ENCODE measurements at regions not wholly inside any gene's neighbourhood (a gene's known extent, or its start where the extent isn't known, plus 50 kb on each side); places are given as distances from the start of the nearest gene placed in this dataset.
"Not testable (repeated sequence)": the region's sequence is repeated elsewhere in the genome, so short reads cannot be mapped to it uniquely, and the experiment has no call there.

- Mint-ChIP-seq H3K36me3 (ENCODE audit: low read depth) (no peaks in the 10 kb centered on the region), H3K27ac (no peak overlapping the region), H3K9me3 (no peaks in the 10 kb centered on the region), H3K27me3 (ENCODE audit: insufficient read depth) (no peaks in the 10 kb centered on the region; the same call in 1 of the 2 replicates), H3K4me1 (ENCODE audit: low read depth) (no peaks in the 10 kb centered on the region), H3K4me3 (no peak overlapping the region)
- DNase-seq, result no peak
- TF ChIP-seq CTCF (IDR thresholded peaks at IDR 0.05), result no peak
These were observed 92.3 kb upstream of the TRHDE start for GRCh38 chr12:72179841-72180240.

- not testable (repeated sequence) for H3K4me1 Mint-ChIP-seq (ENCODE audit: low read depth); H3K9me3 Mint-ChIP-seq; H3K27me3 Mint-ChIP-seq (ENCODE audit: insufficient read depth); DNase-seq; H3K27ac Mint-ChIP-seq; H3K36me3 Mint-ChIP-seq (ENCODE audit: low read depth); H3K4me3 Mint-ChIP-seq
These were observed 87.1 kb upstream of the TRHDE start for GRCh38 chr12:72184971-72185533.

GRCh38 chr12:72189266-72189665 is 82.9 kb upstream of the TRHDE start:
- no peaks in the 10 kb centered on the region for H3K9me3 Mint-ChIP-seq
- no peaks in the 10 kb centered on the region for H3K4me1 Mint-ChIP-seq (ENCODE audit: low read depth)
- no peak for DNase-seq
- H3K36me3 Mint-ChIP-seq (ENCODE audit: low read depth), result no peaks in the 10 kb centered on the region
- no peak overlapping the region for H3K27ac Mint-ChIP-seq
- H3K27me3 Mint-ChIP-seq (ENCODE audit: insufficient read depth), result no peaks in the 10 kb centered on the region; the same call in 1 of the 2 replicates
- no peak overlapping the region for H3K4me3 Mint-ChIP-seq
- no peak for TF ChIP-seq CTCF (IDR thresholded peaks at IDR 0.05)

- TF ChIP-seq CTCF (IDR thresholded peaks at IDR 0.05), result no peak
- H3K27ac Mint-ChIP-seq, result no peak overlapping the region
These were observed 80.4 kb upstream of the TRHDE start for GRCh38 chr12:72191761-72192160.

GRCh38 chr12:72197790-72198189 is 74.4 kb upstream of the TRHDE start:
- no peak for TF ChIP-seq CTCF (IDR thresholded peaks at IDR 0.05)
- DNase-seq, result no peak
- H3K4me3 Mint-ChIP-seq, result no peak overlapping the region
- H3K4me1 Mint-ChIP-seq (ENCODE audit: low read depth), result no peaks in the 10 kb centered on the region
- H3K9me3 Mint-ChIP-seq, result no peaks in the 10 kb centered on the region
- H3K27ac Mint-ChIP-seq, result no peak overlapping the region
- H3K36me3 Mint-ChIP-seq (ENCODE audit: low read depth), result no peaks in the 10 kb centered on the region
- peaks cover 7% of the 10 kb centered on the region for H3K27me3 Mint-ChIP-seq (ENCODE audit: insufficient read depth)

More at GRCh38 chr12:72191761-72192160, 80.4 kb upstream of the TRHDE start:
- no peaks in the 10 kb centered on the region for H3K4me1 Mint-ChIP-seq (ENCODE audit: low read depth)
- DNase-seq, result no peak
- no peaks in the 10 kb centered on the region for H3K9me3 Mint-ChIP-seq
- H3K4me3 Mint-ChIP-seq, result no peak overlapping the region
- H3K36me3 Mint-ChIP-seq (ENCODE audit: low read depth), result no peaks in the 10 kb centered on the region
- peaks cover 3% of the 10 kb centered on the region for H3K27me3 Mint-ChIP-seq (ENCODE audit: insufficient read depth)

GRCh38 chr12:72201457-72201856 is 70.7 kb upstream of the TRHDE start:
- H3K4me3 Mint-ChIP-seq, result no peak overlapping the region
- H3K27me3 Mint-ChIP-seq (ENCODE audit: insufficient read depth), result peaks cover 6% of the 10 kb centered on the region
- no peak overlapping the region for H3K27ac Mint-ChIP-seq
- no peaks in the 10 kb centered on the region for H3K9me3 Mint-ChIP-seq
- DNase-seq, result no peak
- H3K4me1 Mint-ChIP-seq (ENCODE audit: low read depth), result no peaks in the 10 kb centered on the region
- no peaks in the 10 kb centered on the region for H3K36me3 Mint-ChIP-seq (ENCODE audit: low read depth)
- no peak for TF ChIP-seq CTCF (IDR thresholded peaks at IDR 0.05)
